Ammon's horn (tissue), 1 donor: ENCODE measurements at regions not wholly inside any gene's neighbourhood (a gene's known extent, or its start where the extent isn't known, plus 50 kb on each side); places are given as distances from the start of the nearest gene placed in this dataset.

Experiments used
- DNase-seq: peaks from one replicate; pipeline ENCODE4 v3.0.0-alpha.2; 2016; ENCODE audit warnings: low spot score

GRCh38 chr17:77379065-77379428, 238.3 kb downstream of the SEC14L1 start:
- no peak for DNase-seq

- DNase-seq, result no peak
Measured at GRCh38 chr17:77379832-77380231, 239.1 kb downstream of the SEC14L1 start.

- DNase-seq, result no peak
Measured at GRCh38 chr17:77380395-77381184, 239.8 kb downstream of the SEC14L1 start.

- DNase-seq, result no peak
Measured at GRCh38 chr17:77381185-77381700, 240.5 kb downstream of the SEC14L1 start.

- DNase-seq, result no peak
Measured at GRCh38 chr17:77381731-77382130, 241.0 kb downstream of the SEC14L1 start.

GRCh38 chr17:77382356-77382911, 241.7 kb downstream of the SEC14L1 start:
- no peak for DNase-seq

GRCh38 chr17:77382966-77383612, 242.3 kb downstream of the SEC14L1 start:
- no peak for DNase-seq

- DNase-seq, result no peak
Measured at GRCh38 chr17:77383613-77384608, 243.1 kb downstream of the SEC14L1 start.

- DNase-seq, result no peak
Measured at GRCh38 chr17:77385750-77386501, 245.2 kb downstream of the SEC14L1 start.

GRCh38 chr17:77386502-77387192, 245.9 kb downstream of the SEC14L1 start:
- no peak for DNase-seq

- DNase-seq, result no peak
Measured at GRCh38 chr17:77387891-77388290, 247.1 kb downstream of the SEC14L1 start.

- no peak for DNase-seq
Measured at GRCh38 chr17:77388384-77389306, 247.9 kb downstream of the SEC14L1 start.

- no peak for DNase-seq
Measured at GRCh38 chr17:77390870-77391269, 250.1 kb downstream of the SEC14L1 start.

GRCh38 chr17:77391668-77392375, 251.1 kb downstream of the SEC14L1 start:
- no peak for DNase-seq

GRCh38 chr17:77392376-77393273, 251.9 kb downstream of the SEC14L1 start:
- no peak for DNase-seq

GRCh38 chr17:77393274-77393600, 252.5 kb downstream of the SEC14L1 start:
- no peak for DNase-seq

- no peak for DNase-seq
Measured at GRCh38 chr17:77393867-77394539, 253.2 kb downstream of the SEC14L1 start.
